Chondrocyte (in vitro differentiated cells): ENCODE measurements at regions not wholly inside any gene's neighbourhood (a gene's known extent, or its start where the extent isn't known, plus 50 kb on each side); places are given as distances from the start of the nearest gene placed in this dataset.

Experiments
- DNase-seq: peaks from one replicate; pipeline ENCODE4 v3.0.0; 2021; ENCODE audit warnings: mixed read lengths, low spot score
- H3K27ac Mint-ChIP-seq: one replicate; pipeline ENCODE4 v1.8.0; 2021; ENCODE audit warnings: mild to moderate bottlenecking, moderate library complexity, mixed read lengths; ENCODE audit not compliant: unreplicated experiment
- H3K27me3 Mint-ChIP-seq: 2 replicates; pipeline ENCODE4 v1.8.0; 2021; ENCODE audit warnings: low read depth, mixed read lengths
- H3K36me3 Mint-ChIP-seq: 2 replicates; pipeline ENCODE4 v1.8.0; 2021; ENCODE audit warnings: low read depth, mixed read lengths
- H3K4me1 Mint-ChIP-seq: 2 replicates; pipeline ENCODE4 v1.8.0; 2021; ENCODE audit warnings: low read depth, mild to moderate bottlenecking, mixed read lengths
- H3K4me3 Mint-ChIP-seq: one replicate; pipeline ENCODE4 v1.8.0; 2021; ENCODE audit warnings: mild to moderate bottlenecking, moderate library complexity, mixed read lengths; ENCODE audit not compliant: unreplicated experiment
- H3K9me3 Mint-ChIP-seq: 2 replicates; pipeline ENCODE4 v1.8.0; 2021; ENCODE audit warnings: low read depth, mixed read lengths
- TF ChIP-seq, protein P1 (sequence below): fragments of 200-600 bp; sonication (generic); IDR thresholded peaks from 2 replicates; pipeline ENCODE4 v1.5.0; 2021; ENCODE audit warnings: antibody characterized with exemption, mild to moderate bottlenecking, moderate library complexity

DNA sequence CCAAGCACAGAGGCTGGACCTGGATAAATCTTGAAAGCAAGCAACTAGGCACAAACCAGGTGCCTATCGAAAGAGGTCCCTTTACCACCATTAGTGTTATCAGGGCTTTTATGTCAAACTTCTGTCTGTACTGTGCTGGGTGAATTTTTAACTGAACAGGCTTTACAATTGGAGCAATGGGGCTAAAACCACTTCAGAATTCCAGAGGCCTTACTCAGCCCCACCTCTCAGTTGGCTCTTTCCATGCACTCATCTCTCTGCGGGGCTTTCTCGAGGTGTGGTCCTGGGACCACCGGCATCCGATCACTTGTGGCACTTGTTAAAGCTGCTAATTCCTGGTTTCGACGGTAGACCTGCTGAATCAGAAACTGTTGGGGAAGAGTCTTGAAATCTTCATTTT, 232.5 kb downstream of the SOX4 start:
- no peaks in the 10 kb centered on the region for H3K27me3 Mint-ChIP-seq
- TF ChIP-seq, protein P1, sequence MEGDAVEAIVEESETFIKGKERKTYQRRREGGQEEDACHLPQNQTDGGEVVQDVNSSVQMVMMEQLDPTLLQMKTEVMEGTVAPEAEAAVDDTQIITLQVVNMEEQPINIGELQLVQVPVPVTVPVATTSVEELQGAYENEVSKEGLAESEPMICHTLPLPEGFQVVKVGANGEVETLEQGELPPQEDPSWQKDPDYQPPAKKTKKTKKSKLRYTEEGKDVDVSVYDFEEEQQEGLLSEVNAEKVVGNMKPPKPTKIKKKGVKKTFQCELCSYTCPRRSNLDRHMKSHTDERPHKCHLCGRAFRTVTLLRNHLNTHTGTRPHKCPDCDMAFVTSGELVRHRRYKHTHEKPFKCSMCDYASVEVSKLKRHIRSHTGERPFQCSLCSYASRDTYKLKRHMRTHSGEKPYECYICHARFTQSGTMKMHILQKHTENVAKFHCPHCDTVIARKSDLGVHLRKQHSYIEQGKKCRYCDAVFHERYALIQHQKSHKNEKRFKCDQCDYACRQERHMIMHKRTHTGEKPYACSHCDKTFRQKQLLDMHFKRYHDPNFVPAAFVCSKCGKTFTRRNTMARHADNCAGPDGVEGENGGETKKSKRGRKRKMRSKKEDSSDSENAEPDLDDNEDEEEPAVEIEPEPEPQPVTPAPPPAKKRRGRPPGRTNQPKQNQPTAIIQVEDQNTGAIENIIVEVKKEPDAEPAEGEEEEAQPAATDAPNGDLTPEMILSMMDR, result no peak
- H3K4me1 Mint-ChIP-seq, result peaks cover 13% of the 10 kb centered on the region
- H3K9me3 Mint-ChIP-seq, result no peaks in the 10 kb centered on the region
- H3K4me3 Mint-ChIP-seq, result no peak overlapping the region
- H3K36me3 Mint-ChIP-seq, result no peaks in the 10 kb centered on the region
- DNase-seq, result no peak
- H3K27ac Mint-ChIP-seq, result peak overlapping the region; percentile 28

DNA sequence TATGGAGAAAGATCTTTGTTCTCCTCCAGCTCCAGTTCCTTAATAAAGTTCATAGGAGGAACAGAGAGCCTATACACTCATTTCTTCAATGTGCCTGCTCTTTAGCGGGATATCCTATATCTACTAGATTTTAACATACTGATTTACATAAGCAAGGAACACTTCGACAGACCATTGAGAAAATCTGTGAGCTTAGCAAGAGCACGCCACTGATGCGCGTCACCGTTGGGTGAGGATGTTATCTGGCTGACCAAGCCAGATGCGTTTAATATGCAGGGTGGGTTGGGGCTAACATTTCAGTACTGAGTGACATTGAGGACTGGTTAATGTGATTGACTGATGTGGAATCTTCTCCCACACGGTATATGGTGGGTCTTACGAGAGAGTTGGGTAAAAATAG, 233.4 kb downstream of the SOX4 start:
- Mint-ChIP-seq H3K27ac (no peak overlapping the region), H3K27me3 (no peaks in the 10 kb centered on the region), H3K9me3 (no peaks in the 10 kb centered on the region), H3K4me3 (no peak overlapping the region), H3K4me1 (peaks cover 21% of the 10 kb centered on the region), H3K36me3 (no peaks in the 10 kb centered on the region)
- TF ChIP-seq, protein P1, result no peak
- DNase-seq, result no peak

DNA sequence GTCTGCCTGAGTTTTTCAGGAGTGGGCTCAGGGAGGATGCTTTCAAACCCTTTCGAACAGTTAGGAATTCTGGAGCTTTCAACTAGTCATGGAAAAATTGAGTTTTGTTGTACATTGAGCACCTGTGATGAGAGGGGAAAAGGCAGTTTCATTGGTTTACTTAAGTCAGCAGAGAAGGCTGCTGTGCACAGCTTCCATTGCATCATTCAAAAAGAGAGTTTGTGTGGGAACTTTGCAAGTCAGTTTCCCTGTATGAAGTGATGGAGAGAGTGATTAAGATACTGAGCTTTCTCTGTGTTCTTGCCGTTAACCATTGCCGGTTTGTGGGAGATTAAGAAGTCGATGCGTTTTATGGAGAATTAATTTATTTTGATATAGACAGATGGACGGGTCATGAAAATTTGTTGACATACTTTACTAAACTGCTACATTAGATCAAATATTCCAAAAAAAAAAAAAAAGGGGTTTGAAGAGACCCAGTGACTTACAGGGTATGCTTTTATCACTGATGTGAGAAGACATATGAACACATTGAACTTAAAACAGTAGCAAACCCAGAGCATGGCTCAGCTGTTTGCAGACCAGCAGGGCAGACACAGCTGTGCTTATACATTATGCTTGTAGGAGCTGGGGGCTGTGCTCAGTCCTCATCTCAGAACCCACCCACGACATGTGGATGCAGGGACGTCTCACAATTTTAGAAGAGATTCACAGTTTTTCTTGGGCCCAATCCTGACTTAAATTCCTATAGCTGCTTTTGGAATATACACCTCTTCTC, 234.1 kb downstream of the SOX4 start:
- no peak for DNase-seq
- Mint-ChIP-seq H3K36me3 (no peaks in the 10 kb centered on the region), H3K4me1 (peaks cover 27% of the 10 kb centered on the region), H3K4me3 (no peak overlapping the region), H3K27me3 (no peaks in the 10 kb centered on the region), H3K27ac (no peak overlapping the region), H3K9me3 (no peaks in the 10 kb centered on the region)
- TF ChIP-seq, protein P1, result no peak

DNA sequence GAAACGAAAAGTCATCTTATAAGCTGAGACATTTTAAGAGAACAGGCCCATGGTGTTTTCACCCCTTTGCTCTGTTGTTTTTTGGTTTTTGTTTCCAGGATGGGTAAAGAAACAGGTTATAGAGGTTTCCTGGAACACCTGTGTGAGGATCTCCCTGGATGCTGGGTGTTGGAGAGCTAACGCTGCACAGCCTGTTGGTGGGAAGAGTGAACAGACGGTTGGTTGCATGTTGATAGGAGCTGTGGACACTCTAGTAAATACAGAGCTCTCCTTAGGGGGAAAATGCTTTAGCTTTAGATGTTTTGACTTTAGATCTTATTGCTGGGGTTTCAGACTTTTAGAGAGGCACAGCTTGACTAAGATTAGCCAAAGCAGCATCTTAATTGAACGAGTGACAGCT, 235.2 kb downstream of the SOX4 start:
- no peak overlapping the region for H3K4me3 Mint-ChIP-seq
- H3K27ac Mint-ChIP-seq, result no peak overlapping the region
- no peaks in the 10 kb centered on the region for H3K27me3 Mint-ChIP-seq
- DNase-seq, result no peak
- H3K36me3 Mint-ChIP-seq, result no peaks in the 10 kb centered on the region
- H3K4me1 Mint-ChIP-seq, result peaks cover 27% of the 10 kb centered on the region
- TF ChIP-seq, protein P1, result no peak
- H3K9me3 Mint-ChIP-seq, result no peaks in the 10 kb centered on the region

DNA sequence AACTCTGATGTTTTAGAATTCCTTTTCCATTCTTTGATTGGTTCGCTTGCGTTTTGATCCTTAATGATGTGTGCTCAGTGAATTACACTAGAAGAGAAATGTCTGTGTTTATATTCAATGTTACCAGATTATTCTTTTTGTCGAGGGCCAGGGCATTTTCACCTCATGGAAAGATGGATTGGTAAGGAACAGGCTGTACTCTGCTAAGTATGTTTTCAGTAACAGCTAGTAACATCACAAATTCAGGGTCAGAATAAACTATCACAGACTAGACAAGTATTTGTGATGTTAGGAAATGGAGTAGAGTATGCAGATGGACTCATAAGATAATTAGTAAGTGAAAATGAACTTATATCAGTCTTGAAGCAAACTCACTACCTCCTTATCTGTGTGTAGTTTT, 235.6 kb downstream of the SOX4 start:
- Mint-ChIP-seq H3K27ac (no peak overlapping the region), H3K4me1 (peaks cover 27% of the 10 kb centered on the region)

More for the DNA sequence above, 235.6 kb downstream of the SOX4 start:
- no peaks in the 10 kb centered on the region for H3K9me3 Mint-ChIP-seq
- H3K4me3 Mint-ChIP-seq, result no peak overlapping the region
- H3K27me3 Mint-ChIP-seq, result no peaks in the 10 kb centered on the region
- TF ChIP-seq, protein P1, result no peak
- H3K36me3 Mint-ChIP-seq, result no peaks in the 10 kb centered on the region
- no peak for DNase-seq
